SK-N-SH treated with all-trans-retinoic acid at 6 μM for 48 hours (cell line): ENCODE measurements at regions not wholly inside any gene's neighbourhood (a gene's known extent, or its start where the extent isn't known, plus 50 kb on each side); places are given as distances from the start of the nearest gene placed in this dataset.

Experiments
- ATAC-seq: fragments of 200-7000 bp; cut with Tn5 transposase; 3 replicates; pipeline ENCODE4 v1.9.1; 2020; ENCODE audit warnings: mild to moderate bottlenecking, moderate library complexity
- ARNTL ChIP-seq: fragments of 450-650 bp; formaldehyde crosslinking; IDR thresholded peaks from 2 replicates; pipeline ENCODE4 v1.5.0; 2020; ENCODE audit warnings: low read depth, mild to moderate bottlenecking, moderate library complexity, borderline replicate concordance
- BACH2 ChIP-seq: fragments of 250-450 bp; sonication (Bioruptor Pico); IDR thresholded peaks from 2 replicates; pipeline ENCODE4 v1.9.0; 2021; ENCODE audit warnings: mild to moderate bottlenecking, borderline replicate concordance
- CSDC2 ChIP-seq: fragments of 250-450 bp; sonication (Bioruptor Pico); IDR thresholded peaks from 2 replicates; pipeline ENCODE4 v1.5.0; 2020; ENCODE audit warnings: mild to moderate bottlenecking, moderate library complexity
- ESRRG ChIP-seq: fragments of 250-450 bp; sonication (Bioruptor Pico); IDR thresholded peaks from 2 replicates; pipeline ENCODE4 v1.6.1; 2021; ENCODE audit warnings: mild to moderate bottlenecking
- GLIS3 ChIP-seq: fragments of 250-450 bp; sonication (Bioruptor Pico); IDR thresholded peaks from 2 replicates; pipeline ENCODE4 v1.5.0; 2020; ENCODE audit warnings: mild to moderate bottlenecking, moderate library complexity
- ISL1 ChIP-seq: fragments of 250-450 bp; sonication (Bioruptor Pico); IDR thresholded peaks from 2 replicates; pipeline ENCODE4 v2.1.2; 2022; ENCODE audit warnings: mild to moderate bottlenecking, moderate library complexity
- PATZ1 ChIP-seq: fragments of 250-450 bp; sonication (Bioruptor Pico); IDR thresholded peaks from 2 replicates; pipeline ENCODE4 v1.8.0; 2020; ENCODE audit warnings: mild to moderate bottlenecking, moderate library complexity, borderline replicate concordance
- PPARA ChIP-seq: fragments of 250-450 bp; sonication (Bioruptor Pico); IDR thresholded peaks from 2 replicates; pipeline ENCODE4 v1.5.0; 2020; ENCODE audit warnings: mild to moderate bottlenecking, borderline replicate concordance
- RARB ChIP-seq: fragments of 250-450 bp; sonication (Bioruptor Pico); IDR thresholded peaks from 2 replicates; pipeline ENCODE4 v1.8.0; 2021; ENCODE audit warnings: mild to moderate bottlenecking, moderate library complexity
- SNAI2 ChIP-seq: fragments of 250-450 bp; sonication (Bioruptor Pico); IDR thresholded peaks from 2 replicates; pipeline ENCODE4 v1.5.0; 2020; ENCODE audit warnings: mild to moderate bottlenecking, moderate library complexity
- TCF4 ChIP-seq: fragments of 250-450 bp; sonication (Bioruptor Pico); IDR thresholded peaks from 2 replicates; pipeline ENCODE4 v1.8.0; 2021; ENCODE audit warnings: mild to moderate bottlenecking, moderate library complexity, borderline replicate concordance
- TOX ChIP-seq: fragments of 250-450 bp; sonication (Bioruptor Pico); IDR thresholded peaks from 2 replicates; pipeline ENCODE4 v1.8.0; 2021; ENCODE audit warnings: mild to moderate bottlenecking, moderate library complexity, borderline replicate concordance
- TSHZ2 ChIP-seq: fragments of 250-450 bp; sonication (Bioruptor Pico); IDR thresholded peaks from 2 replicates; pipeline ENCODE4 v1.5.0; 2020; ENCODE audit warnings: mild to moderate bottlenecking, moderate library complexity
- ZFP3 ChIP-seq: fragments of 250-450 bp; sonication (Bioruptor Pico); IDR thresholded peaks from 2 replicates; pipeline ENCODE4 v1.5.0; 2020; ENCODE audit warnings: mild to moderate bottlenecking, moderate library complexity
- ZNF565 ChIP-seq: fragments of 450-650 bp; formaldehyde crosslinking; conservative IDR thresholded peaks from 2 replicates; pipeline ENCODE4 v1.5.0; 2020; ENCODE audit warnings: low read depth, mild to moderate bottlenecking, moderate library complexity
- ZNF70 ChIP-seq: fragments of 450-650 bp; formaldehyde crosslinking; IDR thresholded peaks from 2 replicates; pipeline ENCODE4 v1.5.0; 2020; ENCODE audit warnings: mild to moderate bottlenecking, moderate library complexity
- ZNF8 ChIP-seq: fragments of 450-650 bp; formaldehyde crosslinking; IDR thresholded peaks from 2 replicates; pipeline ENCODE4 v1.5.0; 2020; ENCODE audit warnings: mild to moderate bottlenecking, moderate library complexity
- TF ChIP-seq, protein P1 (sequence below): fragments of 250-450 bp; sonication (Bioruptor Pico); IDR thresholded peaks from 2 replicates; pipeline ENCODE4 v1.5.1; 2021; ENCODE audit warnings: mild to moderate bottlenecking, moderate library complexity
- TF ChIP-seq, protein P2 (sequence below): fragments of 250-450 bp; sonication (Bioruptor Pico); IDR thresholded peaks from 2 replicates; pipeline ENCODE4 v1.5.1; 2020; ENCODE audit warnings: low read depth, mild to moderate bottlenecking, moderate library complexity

GRCh38 chr1:108327534-108328466 lies 83.9 kb upstream of the NBPF4 start (continued):
- TF ChIP-seq PATZ1 (CRISPR knock-in tag) = no peak
- TF ChIP-seq GLIS3 (CRISPR knock-in tag) = no peak
- no peak for TF ChIP-seq CSDC2
- TF ChIP-seq, protein P1, sequence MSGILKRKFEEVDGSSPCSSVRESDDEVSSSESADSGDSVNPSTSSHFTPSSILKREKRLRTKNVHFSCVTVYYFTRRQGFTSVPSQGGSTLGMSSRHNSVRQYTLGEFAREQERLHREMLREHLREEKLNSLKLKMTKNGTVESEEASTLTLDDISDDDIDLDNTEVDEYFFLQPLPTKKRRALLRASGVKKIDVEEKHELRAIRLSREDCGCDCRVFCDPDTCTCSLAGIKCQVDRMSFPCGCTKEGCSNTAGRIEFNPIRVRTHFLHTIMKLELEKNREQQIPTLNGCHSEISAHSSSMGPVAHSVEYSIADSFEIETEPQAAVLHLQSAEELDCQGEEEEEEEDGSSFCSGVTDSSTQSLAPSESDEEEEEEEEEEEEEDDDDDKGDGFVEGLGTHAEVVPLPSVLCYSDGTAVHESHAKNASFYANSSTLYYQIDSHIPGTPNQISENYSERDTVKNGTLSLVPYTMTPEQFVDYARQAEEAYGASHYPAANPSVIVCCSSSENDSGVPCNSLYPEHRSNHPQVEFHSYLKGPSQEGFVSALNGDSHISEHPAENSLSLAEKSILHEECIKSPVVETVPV (CRISPR knock-in tag) = no peak
- TF ChIP-seq PPARA (CRISPR knock-in tag) = no peak
- no peak for TF ChIP-seq ARNTL (CRISPR knock-in tag)

GRCh38 chr1:108345776-108346531 lies 102.1 kb upstream of the NBPF4 start:
- ATAC-seq = no peak
- TF ChIP-seq ZNF565 (CRISPR knock-in tag) = no peak
- TF ChIP-seq TSHZ2 (CRISPR knock-in tag) = no peak
- no peak for TF ChIP-seq RARB (CRISPR knock-in tag)
- TF ChIP-seq, protein P2, sequence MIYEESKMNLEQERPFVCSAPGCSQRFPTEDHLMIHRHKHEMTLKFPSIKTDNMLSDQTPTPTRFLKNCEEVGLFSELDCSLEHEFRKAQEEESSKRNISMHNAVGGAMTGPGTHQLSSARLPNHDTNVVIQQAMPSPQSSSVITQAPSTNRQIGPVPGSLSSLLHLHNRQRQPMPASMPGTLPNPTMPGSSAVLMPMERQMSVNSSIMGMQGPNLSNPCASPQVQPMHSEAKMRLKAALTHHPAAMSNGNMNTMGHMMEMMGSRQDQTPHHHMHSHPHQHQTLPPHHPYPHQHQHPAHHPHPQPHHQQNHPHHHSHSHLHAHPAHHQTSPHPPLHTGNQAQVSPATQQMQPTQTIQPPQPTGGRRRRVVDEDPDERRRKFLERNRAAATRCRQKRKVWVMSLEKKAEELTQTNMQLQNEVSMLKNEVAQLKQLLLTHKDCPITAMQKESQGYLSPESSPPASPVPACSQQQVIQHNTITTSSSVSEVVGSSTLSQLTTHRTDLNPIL (CRISPR knock-in tag) = no peak
- TF ChIP-seq ISL1 = no peak
- TF ChIP-seq ZNF8 (CRISPR knock-in tag) = no peak
- TF ChIP-seq, protein P1 (CRISPR knock-in tag) = no peak
- no peak for TF ChIP-seq SNAI2 (CRISPR knock-in tag)
- TF ChIP-seq TCF4 = no peak
- TF ChIP-seq ARNTL (CRISPR knock-in tag) = no peak
- TF ChIP-seq ZFP3 (CRISPR knock-in tag) = no peak
- no peak for TF ChIP-seq BACH2 (CRISPR knock-in tag)
- TF ChIP-seq ESRRG (CRISPR knock-in tag) = no peak
- no peak for TF ChIP-seq CSDC2
- no peak for TF ChIP-seq PATZ1 (CRISPR knock-in tag)
- TF ChIP-seq GLIS3 (CRISPR knock-in tag) = no peak
- TF ChIP-seq TOX (CRISPR knock-in tag) = no peak
- TF ChIP-seq ZNF70 (CRISPR knock-in tag) = no peak
- no peak for TF ChIP-seq PPARA (CRISPR knock-in tag)
